OCI-LY1 (cell line): ENCODE measurements at regions not wholly inside any gene's neighbourhood (a gene's known extent, or its start where the extent isn't known, plus 50 kb on each side); places are given as distances from the start of the nearest gene placed in this dataset.

Experiments
- CTCF ChIP-seq: fragments of 200-600 bp; sonication (generic), shearing (Covaris generic); IDR thresholded peaks from 2 replicates; pipeline ENCODE4 v1.5.1; 2017; ENCODE audit warnings: mild to moderate bottlenecking, antibody characterized with exemption, low read length, moderate library complexity, mixed read lengths
- EZH2 ChIP-seq: fragments of 200-600 bp; sonication (generic), shearing (Covaris generic); IDR thresholded peaks from 2 replicates; pipeline ENCODE4 v1.8.0; 2017; ENCODE audit warnings: borderline replicate concordance, mixed run types, mild to moderate bottlenecking, antibody characterized with exemption, low read length, moderate library complexity, mixed read lengths

GRCh38 chr3:117168896-117169295 lies 459.3 kb downstream of the TUSC7 start:
- TF ChIP-seq CTCF, result no peak
- TF ChIP-seq EZH2, result no peak
